Neuron (in vitro differentiated cells): ENCODE measurements at regions not wholly inside any gene's neighbourhood (a gene's known extent, or its start where the extent isn't known, plus 50 kb on each side); places are given as distances from the start of the nearest gene placed in this dataset.
"Not testable (repeated sequence)": the region's sequence is repeated elsewhere in the genome, so short reads cannot be mapped to it uniquely, and the experiment has no call there.

Source experiments
- H2AFZ ChIP-seq: one replicate; pipeline ENCODE4 v1.6.1; 2013; ENCODE audit warnings: low read depth, mild to moderate bottlenecking, inconsistent platforms, low read length, moderate library complexity
- H3K27me3 ChIP-seq: one replicate; pipeline ENCODE4 v1.6.1; 2013; ENCODE audit warnings: low read length; ENCODE audit not compliant: insufficient read depth
- H3K36me3 ChIP-seq: one replicate; pipeline ENCODE4 v1.6.1; 2013; ENCODE audit warnings: low read length; ENCODE audit not compliant: insufficient read depth
- H3K4me1 ChIP-seq: one replicate; pipeline ENCODE4 v1.6.1; 2013; ENCODE audit warnings: low read length; ENCODE audit not compliant: insufficient read depth
- H3K4me3 ChIP-seq: 2 replicates; pipeline ENCODE4 v1.5.1; 2013; ENCODE audit warnings: mild to moderate bottlenecking, low read length, moderate library complexity
- H3K9me3 ChIP-seq: one replicate; pipeline ENCODE4 v1.6.1; 2013; ENCODE audit warnings: low read length

- Histone ChIP-seq H2AFZ (no peak overlapping the region), H3K36me3 (no peaks in the 10 kb centered on the region), H3K4me3 (no peak overlapping the region), H3K4me1 (no peaks in the 10 kb centered on the region), H3K9me3 (no peaks in the 10 kb centered on the region), H3K27me3 (no peaks in the 10 kb centered on the region)
These were observed 245.4 kb downstream of the HNRNPD start for GRCh38 chr4:82128355-82128754.

DNA sequence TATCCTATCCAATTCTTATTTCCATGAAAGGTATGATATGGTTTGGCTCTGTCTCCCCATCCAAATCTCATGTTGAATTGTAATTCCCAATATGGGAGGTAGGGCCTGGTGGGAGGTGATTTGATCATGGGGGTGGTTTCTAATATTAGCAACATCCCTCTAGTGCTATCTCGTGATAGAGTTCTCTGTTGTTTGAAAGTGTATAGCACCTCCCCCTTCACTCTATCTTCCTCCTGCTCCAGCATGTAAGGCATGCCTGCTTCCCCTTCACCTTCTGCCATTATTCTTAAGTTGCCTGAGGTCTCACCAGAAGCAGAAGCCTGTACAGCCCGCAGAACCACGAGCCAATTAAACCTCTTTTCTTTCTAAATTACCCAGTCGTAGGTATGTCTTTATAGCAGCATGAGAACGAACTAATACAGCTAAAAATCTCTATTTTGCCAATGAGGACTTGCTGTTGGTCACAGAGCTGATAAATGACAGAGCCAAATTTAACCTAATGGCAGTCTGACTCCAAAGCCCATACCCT, 247.2 kb downstream of the HNRNPD start:
- H3K9me3 ChIP-seq, result no peaks in the 10 kb centered on the region
- no peak overlapping the region for H2AFZ ChIP-seq
- H3K36me3 ChIP-seq, result no peaks in the 10 kb centered on the region
- H3K4me1 ChIP-seq, result no peaks in the 10 kb centered on the region
- H3K4me3 ChIP-seq, result no peak overlapping the region
- no peaks in the 10 kb centered on the region for H3K27me3 ChIP-seq

DNA sequence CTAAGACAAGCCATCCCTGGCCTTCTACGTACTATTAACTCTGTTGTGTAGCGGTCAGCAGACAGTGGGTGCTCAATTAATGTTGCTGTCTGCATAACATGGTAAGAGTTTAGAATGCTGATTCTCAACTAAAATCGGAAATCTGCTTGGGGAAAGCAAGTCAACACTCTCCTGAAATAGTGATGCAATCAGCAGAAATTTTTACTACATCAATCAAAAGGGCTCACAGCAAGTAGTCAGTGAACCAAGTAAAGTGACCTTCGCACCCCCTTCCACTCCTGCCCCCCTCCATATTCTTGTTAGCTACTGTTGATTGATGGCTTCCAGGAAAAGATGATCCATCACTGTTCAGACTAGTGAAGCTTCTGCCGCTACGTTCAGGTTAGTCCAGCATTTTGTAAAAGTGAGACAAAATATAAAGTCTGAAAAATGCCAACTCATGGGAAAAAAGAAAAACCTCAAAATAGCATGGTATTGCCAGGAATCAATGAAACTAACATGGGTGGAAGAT, 247.9 kb downstream of the HNRNPD start:
- H2AFZ ChIP-seq, result no peak overlapping the region
- no peaks in the 10 kb centered on the region for H3K9me3 ChIP-seq
- H3K36me3 ChIP-seq, result no peaks in the 10 kb centered on the region
- no peaks in the 10 kb centered on the region for H3K4me1 ChIP-seq
- H3K27me3 ChIP-seq, result no peaks in the 10 kb centered on the region
- H3K4me3 ChIP-seq, result no peak overlapping the region

GRCh38 chr4:82124932-82125786, 248.6 kb downstream of the HNRNPD start:
- Histone ChIP-seq H3K36me3 (no peaks in the 10 kb centered on the region), H2AFZ (no peak overlapping the region), H3K4me1 (no peaks in the 10 kb centered on the region), H3K9me3 (no peaks in the 10 kb centered on the region), H3K27me3 (no peaks in the 10 kb centered on the region), H3K4me3 (no peak overlapping the region)

- Histone ChIP-seq H3K9me3 (no peaks in the 10 kb centered on the region), H2AFZ (no peak overlapping the region), H3K36me3 (no peaks in the 10 kb centered on the region), H3K27me3 (no peaks in the 10 kb centered on the region), H3K4me3 (no peak overlapping the region), H3K4me1 (no peaks in the 10 kb centered on the region)
These were observed 249.4 kb downstream of the HNRNPD start for GRCh38 chr4:82124365-82124764.

DNA sequence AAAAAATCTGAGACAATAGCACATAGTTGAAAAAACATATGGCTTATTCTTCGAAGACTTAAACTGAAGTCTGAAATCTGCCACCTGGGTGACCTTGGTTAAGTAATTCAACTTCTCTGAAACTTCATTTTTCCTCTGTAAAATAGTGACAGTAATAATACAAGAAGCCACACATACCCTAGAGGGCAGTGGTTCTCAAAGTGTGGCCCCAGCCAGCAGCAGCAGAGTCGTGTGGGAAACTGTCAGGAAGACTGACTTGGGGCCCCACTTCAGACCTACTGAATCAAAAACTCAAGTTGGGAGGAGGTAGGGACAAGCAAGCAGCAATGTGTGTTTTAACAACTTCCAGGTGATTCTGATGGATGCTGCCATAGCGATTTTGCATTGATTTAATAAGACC, 249.9 kb downstream of the HNRNPD start:
- Histone ChIP-seq H3K9me3 (no peaks in the 10 kb centered on the region), H2AFZ (no peak overlapping the region), H3K27me3 (no peaks in the 10 kb centered on the region), H3K4me1 (no peaks in the 10 kb centered on the region), H3K4me3 (no peak overlapping the region), H3K36me3 (no peaks in the 10 kb centered on the region)

DNA sequence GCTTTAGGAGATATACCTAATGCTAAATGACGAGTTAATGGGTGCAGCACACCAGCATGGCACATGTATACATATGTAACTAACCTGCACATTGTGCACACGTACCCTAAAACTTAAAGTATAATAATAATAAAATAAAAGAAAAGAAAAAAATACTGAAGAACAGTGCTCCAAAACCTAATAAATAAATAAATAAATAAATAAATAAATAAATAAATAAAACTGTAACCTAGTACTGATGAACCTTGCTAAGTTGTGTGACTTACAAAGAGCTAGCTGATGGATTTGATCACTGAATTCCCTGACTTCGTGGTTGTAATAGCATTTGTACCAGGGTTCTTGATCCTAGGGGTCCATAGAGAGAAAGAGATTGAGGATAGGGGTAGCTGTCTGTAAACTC, 258.6 kb downstream of the HNRNPD start:
- H3K27me3 ChIP-seq, H3K36me3 ChIP-seq, H2AFZ ChIP-seq, H3K4me1 ChIP-seq, H3K4me3 ChIP-seq, H3K9me3 ChIP-seq: not testable (repeated sequence)

DNA sequence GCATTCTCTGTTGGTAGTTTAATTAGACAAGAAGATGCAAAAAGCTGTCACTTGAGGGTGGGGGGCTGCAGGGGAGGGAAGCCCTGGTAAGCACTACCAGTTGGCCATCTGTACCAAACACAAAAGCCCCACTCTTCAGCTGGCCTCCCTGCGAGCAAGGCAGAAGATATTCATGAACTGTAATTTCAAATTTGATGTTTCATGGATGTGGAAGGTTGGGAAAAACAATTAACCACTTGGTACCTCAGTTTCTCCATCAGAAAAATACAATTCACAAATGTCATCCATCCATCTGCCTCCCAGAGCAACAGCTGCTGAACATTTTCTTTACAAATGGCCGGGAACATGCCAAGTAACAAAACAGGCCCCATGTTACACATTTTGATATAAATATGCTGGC, 265.3 kb downstream of the HNRNPD start:
- H3K4me1 ChIP-seq, result no peaks in the 10 kb centered on the region
- no peak overlapping the region for H3K4me3 ChIP-seq

GRCh38 chr4:82104578-82104977, 269.2 kb downstream of the HNRNPD start:
- H3K4me3 ChIP-seq, result no peak overlapping the region
- H3K36me3 ChIP-seq, result no peaks in the 10 kb centered on the region
- no peaks in the 10 kb centered on the region for H3K27me3 ChIP-seq
- no peaks in the 10 kb centered on the region for H3K9me3 ChIP-seq
- no peak overlapping the region for H2AFZ ChIP-seq
- no peaks in the 10 kb centered on the region for H3K4me1 ChIP-seq

More for the DNA sequence above, 265.3 kb downstream of the HNRNPD start:
- Histone ChIP-seq H3K27me3 (no peaks in the 10 kb centered on the region), H3K9me3 (no peaks in the 10 kb centered on the region), H3K36me3 (no peaks in the 10 kb centered on the region), H2AFZ (no peak overlapping the region)

DNA sequence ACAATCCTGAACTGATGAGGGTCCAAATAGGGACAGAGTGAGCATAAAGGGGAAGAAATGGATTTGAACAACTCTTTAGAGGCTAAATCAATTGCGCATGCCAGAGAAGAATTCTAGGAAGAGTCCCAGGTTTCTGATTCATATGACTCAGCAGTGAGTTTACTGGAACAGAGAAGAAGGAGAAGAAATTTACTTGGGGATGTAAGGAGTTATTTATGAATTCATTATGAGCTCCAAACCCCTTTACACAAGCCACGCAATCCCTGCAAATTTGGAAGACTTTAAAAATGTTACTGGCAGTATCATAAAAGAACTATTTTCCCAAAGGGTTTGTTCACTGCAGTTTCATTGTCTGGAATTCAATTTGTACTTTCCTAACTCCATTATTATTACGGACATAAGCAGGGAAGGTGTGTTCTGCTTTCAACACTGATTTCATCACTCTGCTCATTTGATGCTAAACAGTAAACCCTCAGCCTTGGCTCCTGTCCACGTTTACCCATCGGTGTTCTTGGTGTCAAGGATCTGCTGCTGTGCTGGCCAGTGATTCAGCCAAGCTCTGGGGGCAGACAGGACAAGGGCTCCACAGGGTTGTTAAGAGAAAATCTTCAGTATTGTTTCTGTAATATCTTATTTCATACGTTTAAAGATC, 273.7 kb downstream of the HNRNPD start:
- no peaks in the 10 kb centered on the region for H3K27me3 ChIP-seq
- H3K9me3 ChIP-seq, result no peaks in the 10 kb centered on the region
- peaks cover 5% of the 10 kb centered on the region for H3K4me1 ChIP-seq
- no peak overlapping the region for H2AFZ ChIP-seq
- no peaks in the 10 kb centered on the region for H3K36me3 ChIP-seq
- no peak overlapping the region for H3K4me3 ChIP-seq

DNA sequence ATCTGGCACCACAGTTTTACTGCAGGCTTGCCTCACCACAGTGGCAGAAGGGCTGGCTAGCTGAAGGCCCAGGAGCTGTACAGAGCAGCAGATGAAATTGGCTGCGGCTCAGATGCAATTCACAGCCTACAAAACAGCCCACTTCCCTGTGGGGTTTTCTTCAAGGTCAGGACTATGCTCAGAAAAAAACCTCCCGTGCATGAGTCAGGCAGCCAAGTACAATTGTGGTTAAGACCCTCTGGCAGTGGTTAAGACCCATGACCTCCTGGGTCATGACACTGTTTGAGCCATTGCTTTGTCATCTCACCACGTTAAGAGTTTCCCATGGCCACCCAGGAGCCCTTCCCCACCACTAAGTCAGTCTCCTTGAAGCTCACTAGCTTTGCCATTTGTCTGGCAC, 276.3 kb downstream of the HNRNPD start:
- no peaks in the 10 kb centered on the region for H3K27me3 ChIP-seq
- peaks cover 5% of the 10 kb centered on the region for H3K4me1 ChIP-seq
- H3K36me3 ChIP-seq, result no peaks in the 10 kb centered on the region
- no peak overlapping the region for H3K4me3 ChIP-seq
- no peak overlapping the region for H2AFZ ChIP-seq
- H3K9me3 ChIP-seq, result no peaks in the 10 kb centered on the region

- H3K36me3 ChIP-seq, result no peaks in the 10 kb centered on the region
- H2AFZ ChIP-seq, result no peak overlapping the region
- H3K4me3 ChIP-seq, result no peak overlapping the region
- no peaks in the 10 kb centered on the region for H3K27me3 ChIP-seq
- H3K9me3 ChIP-seq, result no peaks in the 10 kb centered on the region
- no peaks in the 10 kb centered on the region for H3K4me1 ChIP-seq
These were observed 283.1 kb downstream of the HNRNPD start for GRCh38 chr4:82090717-82091116.

GRCh38 chr4:82084747-82085146, 289.0 kb downstream of the HNRNPD start:
- no peak overlapping the region for H3K4me3 ChIP-seq
- no peaks in the 10 kb centered on the region for H3K27me3 ChIP-seq
- H3K4me1 ChIP-seq, result no peaks in the 10 kb centered on the region
- H3K36me3 ChIP-seq, result no peaks in the 10 kb centered on the region
- no peak overlapping the region for H2AFZ ChIP-seq
- H3K9me3 ChIP-seq, result no peaks in the 10 kb centered on the region
